ENCODE measurements at regions not wholly inside any gene's neighbourhood (a gene's known extent, or its start where the extent isn't known, plus 50 kb on each side); places are given as distances from the start of the nearest gene placed in this dataset.

GRCh38 chr14:87233806-87234384 lies 759.1 kb downstream of the GALC start:
- DNase-seq (ENCODE audit: low read depth), result no peak

GRCh38 chr14:87233266-87233665 lies 759.7 kb downstream of the GALC start:
- DNase-seq (ENCODE audit: low read depth), result no peak

GRCh38 chr14:87231336-87232026 lies 761.5 kb downstream of the GALC start:
- no peak for DNase-seq (ENCODE audit: low read depth)

GRCh38 chr14:87230726-87231125 lies 762.3 kb downstream of the GALC start:
- no peak for DNase-seq (ENCODE audit: low read depth)

- no peak for DNase-seq (ENCODE audit: low read depth)
These were observed 763.9 kb downstream of the GALC start for GRCh38 chr14:87229131-87229530.

- no peak for DNase-seq (ENCODE audit: low read depth)
These were observed 776.0 kb downstream of the GALC start for GRCh38 chr14:87217023-87217422.

GRCh38 chr14:87214558-87214957 lies 778.4 kb downstream of the GALC start:
- DNase-seq (ENCODE audit: low read depth), result no peak

GRCh38 chr14:87207756-87208155 lies 785.2 kb downstream of the GALC start:
- DNase-seq (ENCODE audit: low read depth), result no peak

- DNase-seq (ENCODE audit: low read depth), result no peak
These were observed 787.2 kb downstream of the GALC start for GRCh38 chr14:87205811-87206210.

GRCh38 chr14:87203346-87203745 lies 789.6 kb downstream of the GALC start:
- no peak for DNase-seq (ENCODE audit: low read depth)

GRCh38 chr14:87199381-87199780 lies 793.6 kb downstream of the GALC start:
- DNase-seq (ENCODE audit: low read depth), result no peak

- DNase-seq (ENCODE audit: low read depth), result no peak
These were observed 796.5 kb downstream of the GALC start for GRCh38 chr14:87196436-87196835.

GRCh38 chr14:87187786-87188185 lies 805.2 kb downstream of the GALC start:
- no peak for DNase-seq (ENCODE audit: low read depth)

- DNase-seq (ENCODE audit: low read depth), result no peak
These were observed 806.2 kb downstream of the GALC start for GRCh38 chr14:87186737-87187136.

GRCh38 chr14:87185961-87186560 lies 806.9 kb downstream of the GALC start:
- DNase-seq (ENCODE audit: low read depth), result no peak

GRCh38 chr14:87184180-87184579 lies 808.8 kb downstream of the GALC start:
- DNase-seq (ENCODE audit: low read depth), result no peak

- DNase-seq (ENCODE audit: low read depth), result no peak
These were observed 811.7 kb downstream of the GALC start for GRCh38 chr14:87181288-87181687.

- no peak for DNase-seq (ENCODE audit: low read depth)
These were observed 813.0 kb downstream of the GALC start for GRCh38 chr14:87179936-87180335.

GRCh38 chr14:87178277-87178676 lies 814.7 kb downstream of the GALC start:
- DNase-seq (ENCODE audit: low read depth), result no peak

GRCh38 chr14:87175175-87175574 lies 817.8 kb downstream of the GALC start:
- no peak for DNase-seq (ENCODE audit: low read depth)

GRCh38 chr14:87171141-87171540 lies 821.8 kb downstream of the GALC start:
- no peak for DNase-seq (ENCODE audit: low read depth)

- DNase-seq (ENCODE audit: low read depth), result no peak
These were observed 822.8 kb downstream of the GALC start for GRCh38 chr14:87170179-87170578.

- no peak for DNase-seq (ENCODE audit: low read depth)
These were observed 823.6 kb downstream of the GALC start for GRCh38 chr14:87169362-87169761.

GRCh38 chr14:87161502-87161901 lies 831.5 kb downstream of the GALC start:
- no peak for DNase-seq (ENCODE audit: low read depth)

Data from activated T-helper 1 cell treated with Interleukin-2 at 50 U/mL for 16 hours (primary cell).